ENCODE measurements at regions not wholly inside any gene's neighbourhood (a gene's known extent, or its start where the extent isn't known, plus 50 kb on each side); places are given as distances from the start of the nearest gene placed in this dataset.

DNA sequence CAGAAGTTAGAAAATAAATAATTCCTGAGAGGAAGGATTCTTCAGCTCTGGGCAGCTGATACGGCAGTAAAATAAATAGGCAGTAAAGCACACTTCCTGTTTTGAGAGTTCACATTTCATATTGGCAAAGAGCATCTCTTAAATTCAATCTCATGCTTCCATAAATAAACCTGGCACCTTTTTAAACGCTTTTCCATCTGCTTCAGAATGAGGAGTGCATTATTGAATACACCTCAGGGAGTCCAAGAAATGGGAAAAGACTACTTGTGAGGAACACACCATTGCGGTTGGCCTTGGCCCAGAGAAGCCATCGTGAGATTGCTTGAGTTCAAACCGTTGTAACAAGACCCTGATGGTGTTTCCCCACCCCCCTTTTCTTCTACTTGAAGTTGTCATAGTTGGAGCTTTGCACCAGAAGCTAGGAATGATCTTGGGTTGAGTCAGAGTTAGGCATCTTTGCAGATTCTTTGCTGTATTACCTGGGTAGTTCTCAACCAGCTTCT lies 123.9 kb downstream of the RDH14 start:
- TF ChIP-seq, protein P1, sequence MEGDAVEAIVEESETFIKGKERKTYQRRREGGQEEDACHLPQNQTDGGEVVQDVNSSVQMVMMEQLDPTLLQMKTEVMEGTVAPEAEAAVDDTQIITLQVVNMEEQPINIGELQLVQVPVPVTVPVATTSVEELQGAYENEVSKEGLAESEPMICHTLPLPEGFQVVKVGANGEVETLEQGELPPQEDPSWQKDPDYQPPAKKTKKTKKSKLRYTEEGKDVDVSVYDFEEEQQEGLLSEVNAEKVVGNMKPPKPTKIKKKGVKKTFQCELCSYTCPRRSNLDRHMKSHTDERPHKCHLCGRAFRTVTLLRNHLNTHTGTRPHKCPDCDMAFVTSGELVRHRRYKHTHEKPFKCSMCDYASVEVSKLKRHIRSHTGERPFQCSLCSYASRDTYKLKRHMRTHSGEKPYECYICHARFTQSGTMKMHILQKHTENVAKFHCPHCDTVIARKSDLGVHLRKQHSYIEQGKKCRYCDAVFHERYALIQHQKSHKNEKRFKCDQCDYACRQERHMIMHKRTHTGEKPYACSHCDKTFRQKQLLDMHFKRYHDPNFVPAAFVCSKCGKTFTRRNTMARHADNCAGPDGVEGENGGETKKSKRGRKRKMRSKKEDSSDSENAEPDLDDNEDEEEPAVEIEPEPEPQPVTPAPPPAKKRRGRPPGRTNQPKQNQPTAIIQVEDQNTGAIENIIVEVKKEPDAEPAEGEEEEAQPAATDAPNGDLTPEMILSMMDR (conservative IDR thresholded peaks at IDR 0.05; ENCODE audit: low read depth, low read length): no peak
- no peak for TF ChIP-seq EZH2 (IDR thresholded peaks at IDR 0.05; ENCODE audit: borderline replicate concordance, low read depth, low read length, poor library complexity, severe bottlenecking)

All from A673 (cell line).